ENCODE measurements at regions not wholly inside any gene's neighbourhood (a gene's known extent, or its start where the extent isn't known, plus 50 kb on each side); places are given as distances from the start of the nearest gene placed in this dataset.

DNA sequence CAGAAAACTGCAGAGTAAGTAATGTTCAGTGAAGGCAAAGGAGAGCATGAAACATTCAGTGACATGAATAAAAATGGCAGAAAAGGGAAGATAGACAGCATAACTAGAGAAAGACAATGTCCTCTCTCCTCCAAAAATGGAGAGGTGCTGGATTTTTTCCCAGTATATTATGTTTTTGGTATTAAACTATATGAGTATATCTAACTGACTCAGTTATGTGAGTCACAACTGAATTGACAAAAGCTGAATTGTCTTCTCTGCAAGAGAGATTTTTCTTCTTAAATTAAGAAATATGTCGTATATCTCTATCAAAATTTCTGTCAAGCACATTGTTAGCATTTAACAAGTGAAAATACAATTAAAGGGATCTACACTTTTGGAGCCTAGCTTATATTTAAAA lies 375.1 kb downstream of the CHSY3 start:
- DNase-seq (ENCODE audit: low read depth) = no peak
- TF ChIP-seq, protein P1, sequence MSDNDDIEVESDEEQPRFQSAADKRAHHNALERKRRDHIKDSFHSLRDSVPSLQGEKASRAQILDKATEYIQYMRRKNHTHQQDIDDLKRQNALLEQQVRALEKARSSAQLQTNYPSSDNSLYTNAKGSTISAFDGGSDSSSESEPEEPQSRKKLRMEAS (IDR thresholded peaks at IDR 0.05; ENCODE audit: low read depth, low read length) = no peak
- TF ChIP-seq, protein P2, sequence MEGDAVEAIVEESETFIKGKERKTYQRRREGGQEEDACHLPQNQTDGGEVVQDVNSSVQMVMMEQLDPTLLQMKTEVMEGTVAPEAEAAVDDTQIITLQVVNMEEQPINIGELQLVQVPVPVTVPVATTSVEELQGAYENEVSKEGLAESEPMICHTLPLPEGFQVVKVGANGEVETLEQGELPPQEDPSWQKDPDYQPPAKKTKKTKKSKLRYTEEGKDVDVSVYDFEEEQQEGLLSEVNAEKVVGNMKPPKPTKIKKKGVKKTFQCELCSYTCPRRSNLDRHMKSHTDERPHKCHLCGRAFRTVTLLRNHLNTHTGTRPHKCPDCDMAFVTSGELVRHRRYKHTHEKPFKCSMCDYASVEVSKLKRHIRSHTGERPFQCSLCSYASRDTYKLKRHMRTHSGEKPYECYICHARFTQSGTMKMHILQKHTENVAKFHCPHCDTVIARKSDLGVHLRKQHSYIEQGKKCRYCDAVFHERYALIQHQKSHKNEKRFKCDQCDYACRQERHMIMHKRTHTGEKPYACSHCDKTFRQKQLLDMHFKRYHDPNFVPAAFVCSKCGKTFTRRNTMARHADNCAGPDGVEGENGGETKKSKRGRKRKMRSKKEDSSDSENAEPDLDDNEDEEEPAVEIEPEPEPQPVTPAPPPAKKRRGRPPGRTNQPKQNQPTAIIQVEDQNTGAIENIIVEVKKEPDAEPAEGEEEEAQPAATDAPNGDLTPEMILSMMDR (IDR thresholded peaks at IDR 0.05; ENCODE audit: low read depth, low read length) = no peak
- TF ChIP-seq POLR2A (IDR thresholded peaks at IDR 0.05; ENCODE audit: extremely low read depth, insufficient read length) = no peak
- H3K4me3 ChIP-seq (ENCODE audit: low read depth, low read length) = no peak overlapping the region

DNA sequence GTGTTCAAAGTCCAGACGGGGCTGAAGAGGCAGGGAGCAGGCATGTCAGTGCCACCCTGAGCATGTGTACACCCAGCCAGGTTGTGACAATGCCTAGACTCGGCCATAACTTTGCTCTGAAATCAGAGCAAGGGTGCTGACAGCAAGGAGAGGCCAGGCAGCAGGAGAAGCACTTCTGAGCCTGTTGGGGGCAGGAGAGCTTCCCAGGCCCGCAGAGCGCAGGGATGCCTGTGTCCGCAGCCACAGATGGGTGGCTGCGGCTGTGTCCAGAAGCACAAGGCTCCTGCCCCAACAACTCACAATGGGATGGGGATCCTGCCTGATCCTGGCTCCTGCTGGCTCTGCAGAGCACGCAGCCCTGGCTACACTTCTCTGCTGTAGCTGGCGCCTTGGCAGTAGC lies 373.9 kb downstream of the CHSY3 start:
- H3K4me3 ChIP-seq (ENCODE audit: low read depth, low read length) = no peak overlapping the region
- no peak for DNase-seq (ENCODE audit: low read depth)
- TF ChIP-seq, protein P1 (IDR thresholded peaks at IDR 0.05; ENCODE audit: low read depth, low read length) = no peak
- TF ChIP-seq POLR2A (IDR thresholded peaks at IDR 0.05; ENCODE audit: extremely low read depth, insufficient read length) (no peak), MYC (IDR thresholded peaks at IDR 0.05; ENCODE audit: low read depth, low read length) (no peak)
- TF ChIP-seq, protein P2 (IDR thresholded peaks at IDR 0.05; ENCODE audit: low read depth, low read length) = no peak

DNA sequence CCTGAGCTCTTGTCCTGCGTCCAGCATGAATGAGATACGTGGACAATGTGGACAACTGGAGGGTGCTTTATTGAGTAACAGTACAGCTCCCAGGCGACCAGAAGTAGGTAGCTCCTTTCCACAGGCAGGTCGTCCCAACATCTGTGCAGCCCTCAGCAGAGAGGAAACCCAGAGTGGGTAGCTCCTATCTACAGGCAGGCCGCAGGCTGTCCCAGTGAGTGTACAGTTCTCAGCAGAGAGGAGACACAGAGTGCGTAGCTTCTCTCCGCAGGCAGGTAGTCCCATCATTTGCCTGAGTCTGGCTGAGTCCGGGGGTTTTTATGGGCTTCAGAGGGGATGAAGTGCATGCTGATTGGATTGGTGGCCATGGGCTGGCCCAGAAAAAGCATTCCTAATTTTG lies 373.3 kb downstream of the CHSY3 start:
- TF ChIP-seq, protein P2 (IDR thresholded peaks at IDR 0.05; ENCODE audit: low read depth, low read length) = no peak
- TF ChIP-seq POLR2A (IDR thresholded peaks at IDR 0.05; ENCODE audit: extremely low read depth, insufficient read length) = no peak
- no peak for TF ChIP-seq MYC (IDR thresholded peaks at IDR 0.05; ENCODE audit: low read depth, low read length)
- TF ChIP-seq, protein P1 (IDR thresholded peaks at IDR 0.05; ENCODE audit: low read depth, low read length) = no peak
- H3K4me3 ChIP-seq (ENCODE audit: low read depth, low read length) = no peak overlapping the region
- no peak for DNase-seq (ENCODE audit: low read depth)

DNA sequence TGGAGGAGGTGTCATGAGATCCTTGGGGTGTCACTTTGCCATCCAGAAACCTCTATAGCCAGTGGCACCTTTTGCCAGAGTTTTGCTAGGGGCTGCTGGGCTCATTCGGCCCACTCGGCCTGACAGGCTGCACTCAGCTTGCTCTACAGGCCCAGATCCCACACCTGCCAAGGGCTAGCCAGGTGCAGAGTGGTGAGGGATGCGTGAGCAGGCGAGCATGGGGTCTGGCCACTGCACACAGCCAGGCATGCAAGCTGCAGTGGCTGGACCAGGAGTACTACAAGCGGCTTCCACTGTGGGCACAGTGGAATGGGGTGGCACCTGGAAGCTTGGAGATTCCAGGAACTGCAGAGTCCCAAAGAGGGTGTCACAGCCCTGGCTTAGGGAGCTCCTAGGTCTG lies 372.7 kb downstream of the CHSY3 start:
- no peak for DNase-seq (ENCODE audit: low read depth)
- H3K4me3 ChIP-seq (ENCODE audit: low read depth, low read length) = no peak overlapping the region
- TF ChIP-seq, protein P2 (IDR thresholded peaks at IDR 0.05; ENCODE audit: low read depth, low read length) = no peak
- TF ChIP-seq MYC (IDR thresholded peaks at IDR 0.05; ENCODE audit: low read depth, low read length) = no peak
- TF ChIP-seq POLR2A (IDR thresholded peaks at IDR 0.05; ENCODE audit: extremely low read depth, insufficient read length) = no peak
- TF ChIP-seq, protein P1 (IDR thresholded peaks at IDR 0.05; ENCODE audit: low read depth, low read length) = no peak

DNA sequence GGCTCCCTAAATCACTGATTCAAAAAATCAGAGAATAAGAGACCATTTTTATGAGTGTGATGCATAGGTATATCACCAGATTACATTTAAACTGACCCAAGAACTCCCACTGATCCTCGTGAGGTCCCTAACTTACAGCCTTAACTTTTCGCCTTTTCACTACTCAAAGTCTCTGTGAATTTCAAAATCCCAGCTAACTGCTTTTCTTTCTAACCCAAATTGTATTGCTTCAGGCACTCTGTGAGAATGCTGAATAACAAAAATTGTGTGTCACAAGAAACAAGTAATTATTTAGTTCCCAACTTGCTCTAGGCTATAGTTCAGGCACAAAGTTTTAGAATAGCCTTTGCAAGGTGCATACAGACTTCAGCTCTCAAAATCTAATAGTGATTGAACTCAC lies 368.6 kb downstream of the CHSY3 start:
- H3K4me3 ChIP-seq (ENCODE audit: low read depth, low read length) = no peak overlapping the region
- TF ChIP-seq POLR2A (IDR thresholded peaks at IDR 0.05; ENCODE audit: extremely low read depth, insufficient read length) = no peak
- TF ChIP-seq, protein P1 (IDR thresholded peaks at IDR 0.05; ENCODE audit: low read depth, low read length) = no peak
- no peak for TF ChIP-seq MYC (IDR thresholded peaks at IDR 0.05; ENCODE audit: low read depth, low read length)
- TF ChIP-seq, protein P2 (IDR thresholded peaks at IDR 0.05; ENCODE audit: low read depth, low read length) = no peak
- DNase-seq (ENCODE audit: low read depth) = no peak

DNA sequence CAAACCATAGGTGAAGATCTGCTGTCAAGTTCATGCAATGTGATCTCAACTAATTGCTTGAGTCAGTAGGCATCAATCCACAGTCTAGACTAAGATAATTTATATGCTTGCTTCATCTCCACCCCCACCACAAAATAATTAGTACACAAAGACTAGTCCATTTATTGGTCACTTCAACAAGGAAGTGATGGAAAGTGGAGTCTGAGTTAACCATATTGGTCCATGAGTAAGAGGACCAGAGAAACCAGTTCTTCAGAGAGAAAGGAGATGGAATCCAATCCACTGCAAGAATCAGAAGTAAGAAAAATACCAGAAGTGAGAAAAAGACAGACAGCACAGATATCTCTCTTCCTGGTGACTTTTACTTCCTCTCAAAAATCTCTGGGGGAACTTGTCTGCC lies 366.5 kb downstream of the CHSY3 start:
- TF ChIP-seq POLR2A (IDR thresholded peaks at IDR 0.05; ENCODE audit: extremely low read depth, insufficient read length) (no peak), MYC (IDR thresholded peaks at IDR 0.05; ENCODE audit: low read depth, low read length) (no peak)
- TF ChIP-seq, protein P1 (IDR thresholded peaks at IDR 0.05; ENCODE audit: low read depth, low read length) = no peak
- TF ChIP-seq, protein P2 (IDR thresholded peaks at IDR 0.05; ENCODE audit: low read depth, low read length) = no peak
- no peak for DNase-seq (ENCODE audit: low read depth)
- no peak overlapping the region for H3K4me3 ChIP-seq (ENCODE audit: low read depth, low read length)
